ENCODE measurements at regions not wholly inside any gene's neighbourhood (a gene's known extent, or its start where the extent isn't known, plus 50 kb on each side); places are given as distances from the start of the nearest gene placed in this dataset.

DNA sequence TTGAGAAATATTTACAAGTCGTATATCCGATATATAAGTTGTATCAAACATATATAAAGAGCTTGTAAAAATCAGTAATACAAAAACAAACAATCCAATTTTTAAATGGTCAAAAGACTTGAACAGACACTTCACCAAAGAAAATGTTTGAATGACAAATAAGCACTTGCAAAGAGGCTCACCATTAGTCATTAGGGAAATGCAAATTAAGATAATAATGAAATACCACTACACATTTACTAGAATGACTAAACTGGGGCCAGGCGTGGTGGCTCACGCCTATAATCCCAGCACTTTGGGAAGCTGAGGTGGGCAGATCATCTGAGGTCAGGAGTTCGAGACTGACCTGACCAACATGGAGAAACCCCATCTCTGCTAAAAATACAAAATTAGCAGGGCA lies 134.6 kb upstream of the HAND1 start:
- Histone ChIP-seq H3K9me3 (no peaks in the 10 kb centered on the region), H3K4me1 (ENCODE audit: control insufficient read depth in 1 of 2, insufficient read depth in 1 of 2, low read depth in 1 of 2, low read length in 1 of 2) (peaks cover 0 to 7% of the 10 kb centered on the region in 2 experiments), H3K4me3 (ENCODE audit: low read depth in 1 of 2, low read length in 1 of 2) (no peak overlapping the region), H3K36me3 (no peaks in the 10 kb centered on the region), H3K27ac (no peak overlapping the region), H3K27me3 (peaks cover 79% of the 10 kb centered on the region)
- TF ChIP-seq CTCF (IDR thresholded peaks at IDR 0.05): no peak

DNA sequence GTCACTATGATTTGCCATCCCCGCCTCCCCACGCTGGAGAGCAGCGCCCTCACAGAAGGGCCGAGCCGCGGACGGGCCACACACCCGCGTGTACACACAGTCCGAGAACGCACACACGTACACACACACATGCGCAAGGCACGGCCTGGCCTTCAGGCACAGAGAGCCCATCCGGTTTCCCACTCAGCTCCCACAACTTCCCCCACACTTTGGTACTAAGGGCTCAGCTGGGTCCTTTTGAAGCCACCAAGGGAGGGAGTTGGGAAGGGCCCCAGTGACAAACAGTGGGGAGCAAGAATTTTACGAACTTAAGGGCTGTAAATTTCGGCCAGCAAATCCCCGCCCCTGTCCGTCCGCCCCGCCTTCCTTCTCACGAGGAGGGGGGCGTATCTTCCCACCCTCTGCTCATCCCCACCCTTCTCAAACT lies 133.3 kb upstream of the HAND1 start:
- no peak overlapping the region for H3K4me3 ChIP-seq (ENCODE audit: low read depth in 1 of 2, low read length in 1 of 2)
- peaks cover 86% of the 10 kb centered on the region for H3K27me3 ChIP-seq
- H3K27ac ChIP-seq: no peak overlapping the region

DNA sequence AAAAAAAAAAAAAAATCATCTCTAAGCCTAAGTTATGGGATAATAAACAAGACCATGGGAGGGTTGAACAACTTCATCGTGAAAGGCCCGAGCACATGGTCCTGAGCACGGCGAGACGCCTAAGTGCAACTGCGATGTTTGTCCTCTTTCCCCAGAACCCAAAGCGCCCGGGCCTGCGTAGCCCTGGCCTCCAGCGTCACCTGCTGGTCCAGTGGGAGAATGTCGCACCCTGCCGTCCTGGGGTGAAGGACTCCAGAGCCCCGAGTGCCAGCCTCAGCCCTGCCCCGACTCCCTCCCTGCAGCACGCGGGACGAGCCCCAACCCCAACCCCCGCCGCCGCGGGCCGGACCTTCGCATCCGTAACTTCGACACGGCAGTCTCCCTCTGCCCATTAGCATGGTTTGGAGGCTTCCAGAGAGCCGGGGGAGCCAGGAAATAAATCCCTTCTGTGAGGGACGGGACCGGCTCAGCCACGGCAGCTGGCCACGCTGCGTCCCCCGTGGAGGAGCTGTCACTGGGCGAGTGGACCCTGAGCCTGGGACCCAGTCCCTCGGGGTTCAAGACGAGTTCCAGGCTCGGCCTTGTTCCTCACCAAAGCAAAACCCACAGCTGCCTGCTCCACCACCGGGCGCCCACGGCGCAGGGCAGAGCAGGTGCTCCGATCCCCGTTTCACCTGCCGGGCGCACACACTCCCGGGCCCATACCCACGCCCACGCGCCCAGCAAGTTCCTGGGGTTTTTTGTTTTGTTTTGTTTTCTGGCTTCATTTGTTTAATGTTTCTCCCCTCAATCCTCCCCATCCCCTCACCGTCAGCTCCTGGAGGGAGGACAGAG lies 132.5 kb upstream of the HAND1 start:
- Histone ChIP-seq H3K27ac (no peak overlapping the region), H3K4me1 (ENCODE audit: control insufficient read depth in 1 of 2, insufficient read depth in 1 of 2, low read depth in 1 of 2, low read length in 1 of 2) (peaks cover 0 to 7% of the 10 kb centered on the region in 2 experiments), H3K9me3 (no peaks in the 10 kb centered on the region), H3K4me3 (ENCODE audit: low read depth in 1 of 2, low read length in 1 of 2) (no peak overlapping the region), H3K27me3 (peaks cover 90% of the 10 kb centered on the region), H3K36me3 (no peaks in the 10 kb centered on the region)
- TF ChIP-seq CTCF (IDR thresholded peaks at IDR 0.05): no peak

More for the DNA sequence above, 133.3 kb upstream of the HAND1 start:
- H3K9me3 ChIP-seq: no peaks in the 10 kb centered on the region
- TF ChIP-seq CTCF (IDR thresholded peaks at IDR 0.05): no peak
- peaks cover 0 to 7% of the 10 kb centered on the region in 2 experiments for H3K4me1 ChIP-seq (ENCODE audit: control insufficient read depth in 1 of 2, insufficient read depth in 1 of 2, low read depth in 1 of 2, low read length in 1 of 2)
- no peaks in the 10 kb centered on the region for H3K36me3 ChIP-seq

GRCh38 chr5:154609251-154609650 lies 131.2 kb upstream of the HAND1 start:
- H3K36me3 ChIP-seq: no peaks in the 10 kb centered on the region
- H3K4me3 ChIP-seq (ENCODE audit: low read depth in 1 of 2, low read length in 1 of 2): no peak overlapping the region
- peaks cover 0 to 7% of the 10 kb centered on the region in 2 experiments for H3K4me1 ChIP-seq (ENCODE audit: control insufficient read depth in 1 of 2, insufficient read depth in 1 of 2, low read depth in 1 of 2, low read length in 1 of 2)
- H3K27me3 ChIP-seq: peaks cover 91% of the 10 kb centered on the region
- H3K9me3 ChIP-seq: no peaks in the 10 kb centered on the region
- H3K27ac ChIP-seq: no peak overlapping the region
- no peak for TF ChIP-seq CTCF (IDR thresholded peaks at IDR 0.05)

DNA sequence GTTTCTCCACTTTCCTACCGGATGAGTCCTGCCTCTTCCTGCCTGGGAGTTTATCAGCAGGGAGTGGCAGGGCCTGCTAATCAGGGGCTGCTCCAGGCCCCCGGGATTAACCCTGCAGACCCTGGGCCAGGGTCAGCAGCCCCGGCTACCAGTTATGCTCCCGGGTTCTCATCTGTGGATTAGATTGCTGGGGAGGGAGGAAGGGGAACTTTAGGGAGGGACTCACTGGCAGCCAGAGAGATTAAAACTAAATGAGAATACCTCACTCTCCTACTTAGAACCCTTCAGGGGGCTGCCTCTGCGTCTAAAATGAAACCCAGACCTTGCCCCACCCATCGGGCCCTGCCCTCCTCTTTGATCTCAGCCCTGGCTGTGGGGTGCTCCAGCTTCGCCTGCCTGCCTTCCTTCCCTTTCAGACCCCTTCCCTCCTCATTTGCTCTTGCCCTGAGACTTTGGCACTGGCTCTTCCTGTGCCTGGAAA lies 130.5 kb upstream of the HAND1 start:
- no peaks in the 10 kb centered on the region for H3K9me3 ChIP-seq
- no peak overlapping the region for H3K27ac ChIP-seq
- TF ChIP-seq CTCF (IDR thresholded peaks at IDR 0.05): no peak
- no peaks in the 10 kb centered on the region for H3K36me3 ChIP-seq
- no peak overlapping the region for H3K4me3 ChIP-seq (ENCODE audit: low read depth in 1 of 2, low read length in 1 of 2)
- H3K27me3 ChIP-seq: peaks cover 91% of the 10 kb centered on the region
- H3K4me1 ChIP-seq (ENCODE audit: control insufficient read depth in 1 of 2, insufficient read depth in 1 of 2, low read depth in 1 of 2, low read length in 1 of 2): peaks cover 0 to 7% of the 10 kb centered on the region in 2 experiments
